Astrocyte of the spinal cord (primary cell): ENCODE measurements at regions not wholly inside any gene's neighbourhood (a gene's known extent, or its start where the extent isn't known, plus 50 kb on each side); places are given as distances from the start of the nearest gene placed in this dataset.

Experiments
- DNase-seq: peaks from one replicate; pipeline ENCODE4 v3.0.0; 2011; ENCODE audit warnings: low read depth, low spot score
- H3K4me3 ChIP-seq: 2 replicates; pipeline ENCODE4 v1.5.1; 2011; ENCODE audit warnings: low read depth, mild to moderate bottlenecking, low read length, moderate library complexity
- CTCF ChIP-seq: IDR thresholded peaks from 2 replicates; pipeline ENCODE4 v1.5.1; 2012; ENCODE audit warnings: low read depth, mild to moderate bottlenecking, low read length, inconsistent platforms
- in situ Hi-C: cut with HindIII; loops from 2 replicates; pipeline ENCODE4 v1.10.0; 2017; ENCODE audit warnings: low sequenced_read_pairs

GRCh38 chr2:212672186-212672585 is 133.6 kb upstream of the ERBB4 start:
- in situ Hi-C loops = no loop called here
- no peak for DNase-seq
- TF ChIP-seq CTCF = no peak
- no peak overlapping the region for H3K4me3 ChIP-seq

- H3K4me3 ChIP-seq = no peak overlapping the region
- TF ChIP-seq CTCF = no peak
- in situ Hi-C loops = no loop called here
- no peak for DNase-seq
Measured at GRCh38 chr2:212669761-212670160, 131.2 kb upstream of the ERBB4 start.

- no peak for TF ChIP-seq CTCF
- DNase-seq = no peak
- in situ Hi-C loops = no loop called here
- no peak overlapping the region for H3K4me3 ChIP-seq
Measured at GRCh38 chr2:212667751-212668316, 129.2 kb upstream of the ERBB4 start.

GRCh38 chr2:212665948-212666347 is 127.3 kb upstream of the ERBB4 start:
- no peak for DNase-seq
- in situ Hi-C loops = no loop called here
- no peak for TF ChIP-seq CTCF
- no peak overlapping the region for H3K4me3 ChIP-seq

- in situ Hi-C loops = no loop called here
- no peak for DNase-seq
- TF ChIP-seq CTCF = no peak
- H3K4me3 ChIP-seq = no peak overlapping the region
Measured at GRCh38 chr2:212659441-212659840, 120.8 kb upstream of the ERBB4 start.

- H3K4me3 ChIP-seq = no peak overlapping the region
- no peak for DNase-seq
- in situ Hi-C loops = no loop called here
- TF ChIP-seq CTCF = no peak
Measured at GRCh38 chr2:212649646-212650045, 111.0 kb upstream of the ERBB4 start.
